CD14-positive monocyte (primary cell): ENCODE measurements at regions not wholly inside any gene's neighbourhood (a gene's known extent, or its start where the extent isn't known, plus 50 kb on each side); places are given as distances from the start of the nearest gene placed in this dataset.

Experiments
- DNase-seq, 3 donors: peaks; one replicate each; pipeline ENCODE4 v3.0.0-alpha.2; 2011 to 2022
- H2AFZ ChIP-seq: 2 replicates; pipeline ENCODE4 v1.6.0; 2012; ENCODE audit warnings: mild to moderate bottlenecking, low read depth, low read length, inconsistent platforms; ENCODE audit not compliant: insufficient read depth, poor library complexity, severe bottlenecking
- H3K27ac ChIP-seq, 2 donors: 1 replicate in 1 of 2; 2 replicates in 1 of 2; pipeline ENCODE4 v1.5.1; 2012 to 2013; ENCODE audit warnings: low read length in 2 of 2, control low read depth in 1 of 2, inconsistent platforms in 1 of 2, low read depth in 1 of 2, mild to moderate bottlenecking in 1 of 2
- H3K27me3 ChIP-seq, 2 donors: one replicate each; pipeline versions ENCODE4 v1.6.0 to v1.6.1; 2011 to 2013; ENCODE audit warnings: low read length in 2 of 2; ENCODE audit not compliant: control insufficient read depth in 2 of 2, insufficient read depth in 2 of 2
- H3K36me3 ChIP-seq, 2 donors: replicated peaks in 1 of 2; 1 replicate in 1 of 2; 2 replicates in 1 of 2; pipeline versions ENCODE4 v1.5.1 to v1.6.1; 2012 to 2013; ENCODE audit warnings: low read length in 2 of 2, control low read depth in 1 of 2, inconsistent platforms in 1 of 2, mild to moderate bottlenecking in 1 of 2; ENCODE audit not compliant: insufficient read depth in 2 of 2, control insufficient read depth in 1 of 2
- H3K4me1 ChIP-seq, 2 donors: 1 replicate in 1 of 2; 2 replicates in 1 of 2; pipeline versions ENCODE4 v1.5.1 to v1.6.1; 2012 to 2013; ENCODE audit warnings: low read length in 2 of 2, control low read depth in 1 of 2, inconsistent platforms in 1 of 2, mild to moderate bottlenecking in 1 of 2, moderate library complexity in 1 of 2; ENCODE audit not compliant: insufficient read depth in 2 of 2, control insufficient read depth in 1 of 2
- H3K4me2 ChIP-seq: replicated peaks from 2 replicates; pipeline ENCODE3; 2012; ENCODE audit warnings: low read length, moderate library complexity, mild to moderate bottlenecking; ENCODE audit not compliant: poor library complexity, severe bottlenecking; ENCODE audit errors: extremely low read depth
- H3K4me3 ChIP-seq, 3 experiments: fragments of 200-600 bp in 1 of 3; sonication (generic) in 1 of 3; replicated peaks in 1 of 3; 1 replicate in 2 of 3; 2 replicates in 1 of 3; pipeline ENCODE4 v1.5.1; 2011 to 2013; ENCODE audit warnings: low read length in 3 of 3, mild to moderate bottlenecking in 3 of 3, control low read depth in 2 of 3, low read depth in 2 of 3, inconsistent platforms in 1 of 3, moderate library complexity in 1 of 3
- H3K79me2 ChIP-seq: 2 replicates; pipeline ENCODE4 v1.6.0; 2012; ENCODE audit warnings: mild to moderate bottlenecking, control low read depth, inconsistent platforms, low read length, moderate library complexity; ENCODE audit not compliant: insufficient read depth
- H3K9ac ChIP-seq: 2 replicates; pipeline ENCODE4 v1.6.0; 2017; ENCODE audit warnings: low read length, mild to moderate bottlenecking; ENCODE audit not compliant: insufficient read depth, poor library complexity, severe bottlenecking
- H3K9me3 ChIP-seq, 2 donors: replicated peaks in 1 of 2; 1 replicate in 1 of 2; 2 replicates in 1 of 2; pipeline versions ENCODE4 v1.5.1 to v1.6.1; 2012 to 2013; ENCODE audit warnings: low read length in 2 of 2, control low read depth in 1 of 2; ENCODE audit not compliant: control insufficient read depth in 1 of 2, insufficient read depth in 1 of 2
- H4K20me1 ChIP-seq: 2 replicates; pipeline ENCODE4 v1.6.0; 2012; ENCODE audit warnings: mild to moderate bottlenecking, low read length, control low read depth, moderate library complexity; ENCODE audit not compliant: insufficient read depth
- H3K27ac Mint-ChIP-seq, 7 donors: one replicate each; pipeline ENCODE4 v1.8.0; 2020; ENCODE audit warnings: mild to moderate bottlenecking in 7 of 7, mixed read lengths in 7 of 7, moderate library complexity in 6 of 7, inconsistent platforms in 2 of 7
- H3K27me3 Mint-ChIP-seq, 3 donors: one replicate each; pipeline ENCODE4 v1.8.0; 2021 to 2022; ENCODE audit warnings: low read depth in 3 of 3, mild to moderate bottlenecking in 3 of 3, mixed read lengths in 3 of 3, moderate library complexity in 3 of 3, inconsistent platforms in 1 of 3
- H3K36me3 Mint-ChIP-seq, 2 donors: one replicate each; pipeline ENCODE4 v1.8.0; 2020; ENCODE audit warnings: mixed read lengths in 2 of 2, inconsistent platforms in 1 of 2, mild to moderate bottlenecking in 1 of 2
- H3K4me1 Mint-ChIP-seq: one replicate; pipeline ENCODE4 v1.8.0; 2020; ENCODE audit warnings: mild to moderate bottlenecking, mixed read lengths
- H3K4me3 Mint-ChIP-seq, 2 donors: one replicate each; pipeline ENCODE4 v1.8.0; 2020; ENCODE audit warnings: mild to moderate bottlenecking in 2 of 2, mixed read lengths in 2 of 2, moderate library complexity in 1 of 2
- H3K9me3 Mint-ChIP-seq, 7 donors: one replicate each; pipeline ENCODE4 v1.8.0; 2020 to 2022; ENCODE audit warnings: mixed read lengths in 7 of 7, mild to moderate bottlenecking in 6 of 7, moderate library complexity in 6 of 7, inconsistent platforms in 2 of 7
- CTCF ChIP-seq: fragments of 200-600 bp; IDR thresholded peaks from one replicate; pipeline ENCODE4 v1.8.0; 2022; ENCODE audit warnings: antibody characterized with exemption, mild to moderate bottlenecking
- WGBS: methylation state at CpG from one replicate; pipeline ENCODE4 v1.1.5; 2013; ENCODE audit warnings: missing lambda C conversion rate; ENCODE audit not compliant: insufficient coverage; 5-methylcytosine and 5-hydroxymethylcytosine counted together
- intact Hi-C, 2 donors: fragments of 100-400 bp; cut with micrococcal nuclease; formaldehyde crosslinking; loops; one replicate each; pipeline versions ENCODE4 v1.15.0 to v1.15.1; 2023

DNA sequence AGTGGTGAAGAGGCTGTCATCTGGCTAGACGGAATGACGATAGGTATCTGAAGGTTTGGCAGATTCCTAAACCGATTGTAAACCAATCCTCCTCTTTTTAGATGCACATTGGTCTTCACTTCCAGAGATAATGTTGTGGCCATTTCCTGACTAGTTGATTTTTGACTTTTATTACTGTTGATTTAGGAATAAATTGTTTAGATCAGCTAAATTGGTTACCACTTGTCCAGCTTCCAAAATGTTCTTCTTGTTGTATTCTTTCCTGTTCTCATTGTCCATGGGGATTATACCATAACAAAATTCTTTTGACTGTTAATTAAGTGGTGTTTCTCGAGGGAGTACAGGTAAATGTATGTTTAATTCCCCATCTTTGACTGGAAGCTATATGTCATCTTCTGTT, 119.7 kb downstream of the MACROH2A1 start:
- intact Hi-C loops: no loop called here
- Histone ChIP-seq H2AFZ (no peak overlapping the region), H3K4me3 (no peak overlapping the region), H3K4me1 (no peaks in the 10 kb centered on the region), H3K4me2 (no peak overlapping the region), H3K27ac (no peak overlapping the region), H3K79me2 (no peaks in the 10 kb centered on the region), H3K9ac (no peak overlapping the region), H4K20me1 (no peaks in the 10 kb centered on the region), H3K27me3 (peaks cover 0 to 3% of the 10 kb centered on the region in 2 donors), H3K36me3 (no peaks in the 10 kb centered on the region), H3K9me3 (no peaks in the 10 kb centered on the region)
- Mint-ChIP-seq H3K27me3 (peaks cover 2 to 9% (median 7%) of the 10 kb centered on the region in 3 donors), H3K36me3 (no peaks in the 10 kb centered on the region), H3K4me1 (peaks cover 3% of the 10 kb centered on the region), H3K4me3 (no peak overlapping the region), H3K9me3 (peaks cover 0 to 5% (median 1%) of the 10 kb centered on the region in 7 donors), H3K27ac (no peak overlapping the region)
- 95% methylated on average over 3 of the region's 4 CpGs for WGBS
- no peak for DNase-seq
- TF ChIP-seq CTCF: no peak

- no peak overlapping the region for H2AFZ ChIP-seq
- TF ChIP-seq CTCF: no peak
- H3K27me3 ChIP-seq: no peaks in the 10 kb centered on the region
- H4K20me1 ChIP-seq: no peaks in the 10 kb centered on the region
- Mint-ChIP-seq H3K4me3 (no peak overlapping the region), H3K27me3 (peaks cover 3 to 12% (median 7%) of the 10 kb centered on the region in 3 donors), H3K4me1 (peaks cover 5% of the 10 kb centered on the region), H3K27ac (no peak overlapping the region), H3K9me3 (peaks cover 0 to 4% (median 0%) of the 10 kb centered on the region in 7 donors), H3K36me3 (no peaks in the 10 kb centered on the region)
- H3K79me2 ChIP-seq: no peaks in the 10 kb centered on the region
- intact Hi-C loops: no loop called here
- no peak overlapping the region for H3K4me2 ChIP-seq
- H3K4me3 ChIP-seq: no peak overlapping the region
- 78% methylated on average over 5 of the region's 6 CpGs for WGBS
- H3K9ac ChIP-seq: no peak overlapping the region
- H3K9me3 ChIP-seq: no peaks in the 10 kb centered on the region
- H3K27ac ChIP-seq: no peak overlapping the region
- H3K36me3 ChIP-seq: no peaks in the 10 kb centered on the region
- H3K4me1 ChIP-seq: no peaks in the 10 kb centered on the region
- DNase-seq: no peak
Observed at GRCh38 chr5:135276151-135276550, 122.9 kb downstream of the MACROH2A1 start.
